Gastrocnemius medialis (tissue), 4 donors: ENCODE measurements at regions not wholly inside any gene's neighbourhood (a gene's known extent, or its start where the extent isn't known, plus 50 kb on each side); places are given as distances from the start of the nearest gene placed in this dataset.

ENCODE experiments used
- CTCF ChIP-seq, 5 experiments: fragments of 450-650 bp in 3 of 5; fragments of 200-600 bp in 2 of 5; sonication (generic) in 2 of 5; IDR thresholded peaks in 4 of 5; conservative IDR thresholded peaks in 1 of 5; 1 replicate in 4 of 5; 2 replicates in 1 of 5; pipeline ENCODE4 v1.5.1; 2016 to 2019; ENCODE audit warnings: antibody characterized with exemption in 5 of 5, mild to moderate bottlenecking in 3 of 5, moderate library complexity in 3 of 5
- POLR2A ChIP-seq, 2 donors: fragments of 450-650 bp; IDR thresholded peaks; one replicate each; pipeline ENCODE4 v1.6.1; 2017; ENCODE audit warnings: antibody characterized with exemption in 2 of 2, mild to moderate bottlenecking in 2 of 2, moderate library complexity in 2 of 2

- TF ChIP-seq POLR2A (IDR thresholded peaks at IDR 0.05) (no peak), CTCF (IDR thresholded peaks at IDR 0.05 in 4 of 5, conservative IDR thresholded peaks at IDR 0.05 in 1 of 5) (no peak)
Measured at GRCh38 chr3:94965867-94966475, 903.1 kb downstream of the NSUN3 start.
